C4-2B (cell line): ENCODE measurements at regions not wholly inside any gene's neighbourhood (a gene's known extent, or its start where the extent isn't known, plus 50 kb on each side); places are given as distances from the start of the nearest gene placed in this dataset.

Experiments used
- H3K27ac ChIP-seq: fragments of 450-650 bp; 2 replicates; pipeline ENCODE4 v1.5.1; 2017
- CTCF ChIP-seq: fragments of 450-650 bp; conservative IDR thresholded peaks from 2 replicates; pipeline ENCODE4 v1.5.1; 2017; ENCODE audit warnings: mild to moderate bottlenecking
- ZFX ChIP-seq: fragments of 450-650 bp; IDR thresholded peaks from 2 replicates; pipeline ENCODE4 v1.6.1; 2017

DNA sequence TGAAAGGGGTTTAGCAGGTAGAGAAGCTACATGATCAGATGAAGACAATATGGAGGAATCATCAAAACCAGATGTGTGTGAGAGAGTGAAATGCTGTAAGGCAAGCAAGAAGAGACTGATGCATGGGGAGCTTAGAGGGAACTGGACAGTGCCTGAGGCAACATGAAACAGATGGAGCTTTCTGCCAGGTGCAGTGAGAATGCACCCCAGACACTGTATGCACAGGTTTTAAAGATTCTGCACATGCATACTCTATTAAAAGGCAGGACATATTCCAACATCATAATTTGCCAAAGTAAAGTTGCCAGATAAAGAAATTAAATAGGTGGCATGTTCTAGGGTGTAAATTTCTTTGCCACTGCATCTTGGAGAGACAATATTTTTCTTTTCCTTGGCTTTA, 200.1 kb downstream of the AMY1C start:
- TF ChIP-seq CTCF (no peak), ZFX (no peak)
- no peak overlapping the region for H3K27ac ChIP-seq

GRCh38 chr1:103953386-103953785, 203.7 kb downstream of the AMY1C start:
- H3K27ac ChIP-seq: no peak overlapping the region
- TF ChIP-seq ZFX: no peak
- no peak for TF ChIP-seq CTCF

- H3K27ac ChIP-seq: no peak overlapping the region
- TF ChIP-seq CTCF (no peak), ZFX (no peak)
Observed at GRCh38 chr1:103958699-103959098, 209.0 kb downstream of the AMY1C start.

DNA sequence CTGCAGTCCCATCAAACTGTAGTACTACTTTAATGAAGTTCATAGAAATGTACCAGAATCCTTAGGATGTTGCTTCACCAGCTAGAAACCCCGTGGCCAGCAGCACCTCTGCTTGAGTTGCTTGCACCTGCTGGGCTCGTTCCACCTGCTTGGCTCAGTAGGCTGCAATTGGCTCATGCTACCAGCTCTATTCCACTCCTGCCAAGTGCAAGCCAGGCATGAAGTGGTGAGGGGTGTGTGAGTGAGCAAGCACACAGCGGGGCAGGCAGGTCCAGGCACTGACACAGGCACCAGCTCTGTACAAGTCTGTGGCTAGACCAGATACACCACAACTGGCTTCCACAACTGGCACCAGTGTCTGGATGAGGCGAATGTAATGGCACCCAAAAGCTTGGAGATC, 209.9 kb downstream of the AMY1C start:
- no peak for TF ChIP-seq ZFX
- TF ChIP-seq CTCF: no peak
- no peak overlapping the region for H3K27ac ChIP-seq

GRCh38 chr1:103960045-103960444, 210.3 kb downstream of the AMY1C start:
- TF ChIP-seq CTCF (no peak), ZFX (no peak)
- H3K27ac ChIP-seq: no peak overlapping the region

DNA sequence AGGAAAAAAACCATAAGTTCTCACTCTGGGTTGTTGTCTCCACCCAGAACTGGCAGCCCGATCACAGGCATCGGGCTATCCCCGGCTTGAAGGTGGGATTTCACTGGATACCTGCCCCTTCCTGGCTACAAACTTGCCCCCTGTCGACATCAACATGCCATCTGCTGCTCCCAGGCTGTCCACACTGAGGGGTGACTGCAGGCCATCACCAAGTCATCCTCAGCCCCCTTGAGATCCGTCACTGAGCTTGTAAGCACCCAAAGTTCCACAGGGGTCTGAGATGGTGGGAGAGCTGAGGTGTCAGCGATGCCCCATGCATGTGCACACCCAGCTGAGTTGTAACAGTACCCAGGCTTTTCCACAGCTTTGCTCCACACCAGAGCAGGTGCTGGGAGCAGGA, 211.0 kb downstream of the AMY1C start:
- TF ChIP-seq CTCF: no peak
- no peak for TF ChIP-seq ZFX

DNA sequence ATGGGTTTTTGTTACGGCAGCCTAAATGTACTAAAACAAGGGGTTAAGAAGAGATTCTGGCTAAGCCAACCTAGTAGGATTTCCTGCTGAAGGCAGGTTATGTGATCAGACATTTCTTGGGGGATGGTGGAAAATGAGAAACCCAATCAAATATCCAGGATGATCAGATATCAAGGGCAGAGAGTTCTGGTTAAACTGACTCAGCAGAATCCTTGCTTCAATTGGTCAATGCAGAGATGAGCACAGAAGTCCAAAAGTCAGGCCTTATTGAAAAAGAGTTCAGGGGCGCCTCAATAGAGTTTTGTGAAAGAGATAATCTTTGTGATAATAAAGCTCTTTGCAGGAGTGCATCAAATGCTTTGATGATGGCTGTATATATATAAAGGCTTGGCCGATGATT, 237.1 kb downstream of the AMY1C start:
- TF ChIP-seq CTCF (no peak), ZFX (no peak)
- H3K27ac ChIP-seq: no peak overlapping the region

More for the DNA sequence above, 211.0 kb downstream of the AMY1C start:
- H3K27ac ChIP-seq: no peak overlapping the region
